IMR-90 (cell line): ENCODE measurements at regions not wholly inside any gene's neighbourhood (a gene's known extent, or its start where the extent isn't known, plus 50 kb on each side); places are given as distances from the start of the nearest gene placed in this dataset.

ENCODE experiments used
- ATAC-seq: fragments of 200-7000 bp; cut with Tn5 transposase; 2 replicates; pipeline ENCODE4 v1.9.1; 2020; ENCODE audit warnings: low read depth, mild to moderate bottlenecking, moderate library complexity
- BruUV-seq: library from RNA; stranded (reverse); fragments of 400-500 nt; replicated peaks from 2 replicates; lab custom pipeline; 2021; lab: Mats Ljungman, UMichigan
- CTCF ChIA-PET: fragments of 300-600 bp; formaldehyde crosslinking; extraction: SDS; loops from one replicate; lab custom pipeline; 2021; ENCODE audit warnings: antibody characterized with exemption; lab: Yijun Ruan, JAX
- POLR2A ChIA-PET: fragments of 300-600 bp; sonication (Branson Sonifier 250); formaldehyde crosslinking; loops from one replicate; lab custom pipeline; 2022; ENCODE audit warnings: antibody characterized with exemption; ENCODE audit not compliant: unreplicated experiment; lab: Charles Lee
- DNase-seq: peaks from one replicate; pipeline ENCODE4 v3.0.0; 2013
- H2AFZ ChIP-seq: replicated peaks from 2 replicates; pipeline ENCODE3; 2013; ENCODE audit warnings: low read length, mild to moderate bottlenecking; ENCODE audit not compliant: poor library complexity
- H2AK5ac ChIP-seq: 2 replicates; pipeline ENCODE4 v1.6.1; 2013; ENCODE audit warnings: low read depth, low read length, inconsistent platforms
- H2AK9ac ChIP-seq: replicated peaks from 2 replicates; pipeline ENCODE3; 2013; ENCODE audit warnings: mild to moderate bottlenecking, low read depth, low read length, moderate library complexity; ENCODE audit not compliant: poor library complexity
- H2BK120ac ChIP-seq: 2 replicates; pipeline ENCODE4 v1.6.1; 2013; ENCODE audit warnings: low read depth, low read length, inconsistent platforms
- H2BK15ac ChIP-seq: 3 replicates; pipeline ENCODE4 v1.6.1; 2013; ENCODE audit warnings: low read depth, low read length, inconsistent platforms
- H2BK20ac ChIP-seq: 2 replicates; pipeline ENCODE4 v1.6.1; 2013; ENCODE audit warnings: low read depth, mild to moderate bottlenecking, inconsistent platforms, low read length, moderate library complexity
- H2BK5ac ChIP-seq: 2 replicates; pipeline ENCODE4 v1.6.1; 2013; ENCODE audit warnings: mild to moderate bottlenecking, low read depth, low read length, inconsistent platforms; ENCODE audit not compliant: poor library complexity, severe bottlenecking
- H3K14ac ChIP-seq: replicated peaks from 2 replicates; pipeline ENCODE4 v1.6.1; 2013; ENCODE audit warnings: low read depth, low read length, inconsistent platforms
- H3K18ac ChIP-seq: 2 replicates; pipeline ENCODE4 v1.6.1; 2013; ENCODE audit warnings: low read depth, low read length, control low read depth
- H3K23ac ChIP-seq: 2 replicates; pipeline ENCODE4 v1.6.1; 2013; ENCODE audit warnings: low read depth, low read length, inconsistent platforms
- H3K27ac ChIP-seq: 2 replicates; pipeline ENCODE4 v1.5.1; 2013; ENCODE audit warnings: mild to moderate bottlenecking, control low read depth, low read length; ENCODE audit not compliant: insufficient read depth
- H3K27me3 ChIP-seq: 2 replicates; pipeline ENCODE4 v1.6.1; 2013; ENCODE audit warnings: low read length; ENCODE audit not compliant: control insufficient read depth, insufficient read depth
- H3K36me3 ChIP-seq: 2 replicates; pipeline ENCODE4 v1.6.1; 2013; ENCODE audit warnings: low read length, mixed read lengths; ENCODE audit not compliant: control insufficient read depth, insufficient read depth
- H3K4ac ChIP-seq: 2 replicates; pipeline ENCODE4 v1.6.1; 2013; ENCODE audit warnings: low read depth, low read length, inconsistent platforms
- H3K4me1 ChIP-seq: 2 replicates; pipeline ENCODE4 v1.6.1; 2013; ENCODE audit warnings: low read length, mixed read lengths; ENCODE audit not compliant: control insufficient read depth, insufficient read depth
- H3K4me2 ChIP-seq: 2 replicates; pipeline ENCODE4 v1.6.1; 2013; ENCODE audit warnings: low read depth, mild to moderate bottlenecking, control low read depth, low read length, moderate library complexity
- H3K4me3 ChIP-seq: 2 replicates; pipeline ENCODE4 v1.5.1; 2013; ENCODE audit warnings: low read depth, mild to moderate bottlenecking, control low read depth, low read length, moderate library complexity; ENCODE audit not compliant: insufficient read depth
- H3K56ac ChIP-seq: 2 replicates; pipeline ENCODE4 v1.6.1; 2013; ENCODE audit warnings: low read length, inconsistent platforms; ENCODE audit not compliant: insufficient read depth; ENCODE audit errors: extremely low read depth
- H3K79me1 ChIP-seq, 2 experiments: 2 replicates each; pipeline ENCODE4 v1.6.1; 2013; ENCODE audit warnings: low read length in 2 of 2, inconsistent platforms in 1 of 2, low read depth in 1 of 2
- H3K9ac ChIP-seq: 2 replicates; pipeline ENCODE4 v1.6.1; 2013; ENCODE audit warnings: low read depth, low read length, control low read depth
- H3K9me1 ChIP-seq: 2 replicates; pipeline ENCODE4 v1.6.1; 2013; ENCODE audit warnings: low read length, inconsistent platforms; ENCODE audit not compliant: insufficient read depth
- H3K9me3 ChIP-seq: 2 replicates; pipeline ENCODE4 v1.6.1; 2013; ENCODE audit warnings: low read length; ENCODE audit not compliant: control insufficient read depth, insufficient read depth
- H4K20me1 ChIP-seq: 2 replicates; pipeline ENCODE4 v1.6.1; 2013; ENCODE audit warnings: low read length, inconsistent platforms; ENCODE audit not compliant: insufficient read depth
- H4K5ac ChIP-seq: 2 replicates; pipeline ENCODE4 v1.6.1; 2013; ENCODE audit warnings: mild to moderate bottlenecking, low read depth, low read length, control low read depth
- H4K8ac ChIP-seq, 2 experiments: 2 replicates each; pipeline ENCODE4 v1.6.1; 2013; ENCODE audit warnings: low read depth in 2 of 2, low read length in 2 of 2, control low read depth in 1 of 2, inconsistent platforms in 1 of 2
- H4K91ac ChIP-seq: 2 replicates; pipeline ENCODE4 v1.6.1; 2013; ENCODE audit warnings: low read depth, low read length, inconsistent platforms; ENCODE audit not compliant: insufficient read depth
- BHLHE40 ChIP-seq: fragments of 150-350 bp; IDR thresholded peaks from 2 replicates; pipeline ENCODE4 v1.6.1; 2016; ENCODE audit warnings: mild to moderate bottlenecking, low read depth, low read length
- CEBPB ChIP-seq: IDR thresholded peaks from 2 replicates; pipeline ENCODE4 v1.6.1; 2012; ENCODE audit warnings: low read depth, low read length, improper control_type of control experiment
- CHD1 ChIP-seq: IDR thresholded peaks from 2 replicates; pipeline ENCODE4 v1.6.1; 2012; ENCODE audit warnings: low read depth, low read length, improper control_type of control experiment
- FOS ChIP-seq: fragments of 150-350 bp; IDR thresholded peaks from 2 replicates; pipeline ENCODE4 v1.6.1; 2016; ENCODE audit warnings: low read depth, low read length
- MAFK ChIP-seq: IDR thresholded peaks from 2 replicates; pipeline ENCODE4 v1.6.1; 2012; ENCODE audit warnings: low read depth, low read length, improper control_type of control experiment
- MXI1 ChIP-seq: IDR thresholded peaks from 2 replicates; pipeline ENCODE4 v1.6.1; 2012; ENCODE audit warnings: low read depth, mild to moderate bottlenecking, low read length, moderate library complexity, borderline replicate concordance
- NFE2L2 ChIP-seq: fragments of 150-350 bp; IDR thresholded peaks from 2 replicates; pipeline ENCODE4 v1.6.1; 2016; ENCODE audit warnings: low read depth, mild to moderate bottlenecking, low read length
- RCOR1 ChIP-seq: IDR thresholded peaks from 2 replicates; pipeline ENCODE4 v1.6.1; 2012; ENCODE audit warnings: mild to moderate bottlenecking, low read length, improper control_type of control experiment; ENCODE audit not compliant: insufficient replicate concordance
- RFX5 ChIP-seq: IDR thresholded peaks from 2 replicates; pipeline ENCODE4 v1.8.0; 2012; ENCODE audit warnings: low read depth, mild to moderate bottlenecking, low read length, moderate library complexity
- USF2 ChIP-seq: fragments of 150-350 bp; IDR thresholded peaks from 2 replicates; pipeline ENCODE4 v1.6.1; 2017; ENCODE audit warnings: mild to moderate bottlenecking, antibody characterized with exemption, low read length, low read depth
- WGBS, 2 experiments: methylation state at CpG; one replicate each; pipeline versions ENCODE4 v1.1.5 to v1.1.7; 2013; ENCODE audit warnings: missing lambda C conversion rate in 2 of 2; ENCODE audit not compliant: insufficient read length in 1 of 2; ENCODE audit errors: extremely low coverage in 2 of 2; 5-methylcytosine and 5-hydroxymethylcytosine counted together
- dilution Hi-C: fragments of 300-500 bp; cut with HindIII; formaldehyde crosslinking; loops from one replicate; pipeline ENCODE4 v1.14.3; 2018; ENCODE audit warnings: low sequenced_read_pairs; ENCODE audit not compliant: unreplicated experiment
- in situ Hi-C: fragments of 300-500 bp; cut with MboI; formaldehyde crosslinking; loops from 3 replicates; pipeline ENCODE4 v1.14.3; 2019; ENCODE audit warnings: low sequenced_read_pairs, inconsistent platforms, mixed read lengths
- intact Hi-C: fragments of 100-400 bp; cut with micrococcal nuclease; formaldehyde crosslinking; loops from 2 replicates; pipeline ENCODE4 v1.10.0; 2022
- TF ChIP-seq, protein P1 (sequence below): fragments of 150-350 bp; IDR thresholded peaks from 2 replicates; pipeline ENCODE4 v1.6.1; 2016; ENCODE audit warnings: low read depth, mild to moderate bottlenecking, low read length, moderate library complexity, borderline replicate concordance
- TF ChIP-seq, protein P2 (sequence below): conservative IDR thresholded peaks from 2 replicates; pipeline ENCODE4 v1.5.1; 2012; ENCODE audit warnings: mild to moderate bottlenecking, low read depth, low read length, improper control_type of control experiment

DNA sequence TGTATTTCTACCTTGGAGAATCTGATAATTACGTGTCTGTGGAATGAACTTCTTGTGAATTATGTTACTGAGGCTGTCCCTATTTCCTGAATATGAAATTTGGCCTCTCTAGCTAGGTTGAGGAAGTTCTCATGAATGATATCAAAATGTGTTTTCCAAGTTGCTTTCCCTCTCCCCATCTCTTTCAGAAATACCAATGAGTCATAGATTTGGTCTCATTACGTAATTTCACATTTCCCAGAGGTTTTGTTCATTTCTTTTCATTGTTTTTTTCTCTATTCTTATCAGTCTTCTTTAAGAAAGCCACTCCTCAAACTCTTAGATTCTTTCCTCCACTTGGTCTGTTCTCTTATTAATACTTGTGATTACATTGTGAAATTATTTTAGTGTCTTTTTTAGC lies 923.8 kb upstream of the CDH9 start:
- intact Hi-C loops: no loop called here
- no peak for DNase-seq

More for the DNA sequence above, 923.8 kb upstream of the CDH9 start:
- no peak overlapping the region for H3K23ac ChIP-seq
- TF ChIP-seq BHLHE40 (no peak), CEBPB (no peak), NFE2L2 (no peak), CHD1 (no peak), RFX5 (no peak), MXI1 (no peak), MAFK (no peak), RCOR1 (no peak), FOS (no peak), USF2 (no peak)
- TF ChIP-seq, protein P1, sequence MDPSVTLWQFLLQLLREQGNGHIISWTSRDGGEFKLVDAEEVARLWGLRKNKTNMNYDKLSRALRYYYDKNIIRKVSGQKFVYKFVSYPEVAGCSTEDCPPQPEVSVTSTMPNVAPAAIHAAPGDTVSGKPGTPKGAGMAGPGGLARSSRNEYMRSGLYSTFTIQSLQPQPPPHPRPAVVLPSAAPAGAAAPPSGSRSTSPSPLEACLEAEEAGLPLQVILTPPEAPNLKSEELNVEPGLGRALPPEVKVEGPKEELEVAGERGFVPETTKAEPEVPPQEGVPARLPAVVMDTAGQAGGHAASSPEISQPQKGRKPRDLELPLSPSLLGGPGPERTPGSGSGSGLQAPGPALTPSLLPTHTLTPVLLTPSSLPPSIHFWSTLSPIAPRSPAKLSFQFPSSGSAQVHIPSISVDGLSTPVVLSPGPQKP: no peak
- TF ChIP-seq, protein P2, sequence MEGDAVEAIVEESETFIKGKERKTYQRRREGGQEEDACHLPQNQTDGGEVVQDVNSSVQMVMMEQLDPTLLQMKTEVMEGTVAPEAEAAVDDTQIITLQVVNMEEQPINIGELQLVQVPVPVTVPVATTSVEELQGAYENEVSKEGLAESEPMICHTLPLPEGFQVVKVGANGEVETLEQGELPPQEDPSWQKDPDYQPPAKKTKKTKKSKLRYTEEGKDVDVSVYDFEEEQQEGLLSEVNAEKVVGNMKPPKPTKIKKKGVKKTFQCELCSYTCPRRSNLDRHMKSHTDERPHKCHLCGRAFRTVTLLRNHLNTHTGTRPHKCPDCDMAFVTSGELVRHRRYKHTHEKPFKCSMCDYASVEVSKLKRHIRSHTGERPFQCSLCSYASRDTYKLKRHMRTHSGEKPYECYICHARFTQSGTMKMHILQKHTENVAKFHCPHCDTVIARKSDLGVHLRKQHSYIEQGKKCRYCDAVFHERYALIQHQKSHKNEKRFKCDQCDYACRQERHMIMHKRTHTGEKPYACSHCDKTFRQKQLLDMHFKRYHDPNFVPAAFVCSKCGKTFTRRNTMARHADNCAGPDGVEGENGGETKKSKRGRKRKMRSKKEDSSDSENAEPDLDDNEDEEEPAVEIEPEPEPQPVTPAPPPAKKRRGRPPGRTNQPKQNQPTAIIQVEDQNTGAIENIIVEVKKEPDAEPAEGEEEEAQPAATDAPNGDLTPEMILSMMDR: no peak
- no peaks in the 10 kb centered on the region for H3K79me1 ChIP-seq
- H3K27me3 ChIP-seq: no peaks in the 10 kb centered on the region
- WGBS, 2 experiments: no CpG with 5 or more reads among the region's 2 CpGs
- peaks cover 18% of the 10 kb centered on the region for H3K9me3 ChIP-seq
- H2AK5ac ChIP-seq: no peak overlapping the region
- H2AK9ac ChIP-seq: no peak overlapping the region
- no peak overlapping the region for H3K4ac ChIP-seq
- no peaks in the 10 kb centered on the region for H4K20me1 ChIP-seq
- no peak overlapping the region for H2BK120ac ChIP-seq
- ChIA-PET CTCF (no interaction called here), POLR2A (no interaction called here)
- BruUV-seq: no TSS peak
- no peak overlapping the region for H3K4me3 ChIP-seq
- dilution Hi-C loops: no loop called here
- no peak for ATAC-seq
- H3K4me2 ChIP-seq: no peak overlapping the region
- in situ Hi-C loops: no loop called here
- H3K36me3 ChIP-seq: no peaks in the 10 kb centered on the region
- no peak overlapping the region for H3K9ac ChIP-seq
- no peak overlapping the region for H3K14ac ChIP-seq
- no peak overlapping the region for H4K91ac ChIP-seq
- no peak overlapping the region for H3K18ac ChIP-seq
- H2AFZ ChIP-seq: no peak overlapping the region
- no peak overlapping the region for H4K8ac ChIP-seq
- H3K4me1 ChIP-seq: no peaks in the 10 kb centered on the region
- no peak overlapping the region for H2BK20ac ChIP-seq
- H4K5ac ChIP-seq: no peak overlapping the region
- no peak overlapping the region for H2BK5ac ChIP-seq
- H3K9me1 ChIP-seq: no peaks in the 10 kb centered on the region
- no peak overlapping the region for H3K27ac ChIP-seq
- no peak overlapping the region for H2BK15ac ChIP-seq
- H3K56ac ChIP-seq: no peak overlapping the region
